GM12874 (cell line): ENCODE measurements at regions not wholly inside any gene's neighbourhood (a gene's known extent, or its start where the extent isn't known, plus 50 kb on each side); places are given as distances from the start of the nearest gene placed in this dataset.

Experiments used
- TF ChIP-seq, protein P1 (sequence below): IDR thresholded peaks from 2 replicates; pipeline ENCODE4 v1.5.1; 2011; ENCODE audit warnings: low read depth, mild to moderate bottlenecking, control low read depth, low read length, moderate library complexity; ENCODE audit not compliant: insufficient read depth

- TF ChIP-seq, protein P1, sequence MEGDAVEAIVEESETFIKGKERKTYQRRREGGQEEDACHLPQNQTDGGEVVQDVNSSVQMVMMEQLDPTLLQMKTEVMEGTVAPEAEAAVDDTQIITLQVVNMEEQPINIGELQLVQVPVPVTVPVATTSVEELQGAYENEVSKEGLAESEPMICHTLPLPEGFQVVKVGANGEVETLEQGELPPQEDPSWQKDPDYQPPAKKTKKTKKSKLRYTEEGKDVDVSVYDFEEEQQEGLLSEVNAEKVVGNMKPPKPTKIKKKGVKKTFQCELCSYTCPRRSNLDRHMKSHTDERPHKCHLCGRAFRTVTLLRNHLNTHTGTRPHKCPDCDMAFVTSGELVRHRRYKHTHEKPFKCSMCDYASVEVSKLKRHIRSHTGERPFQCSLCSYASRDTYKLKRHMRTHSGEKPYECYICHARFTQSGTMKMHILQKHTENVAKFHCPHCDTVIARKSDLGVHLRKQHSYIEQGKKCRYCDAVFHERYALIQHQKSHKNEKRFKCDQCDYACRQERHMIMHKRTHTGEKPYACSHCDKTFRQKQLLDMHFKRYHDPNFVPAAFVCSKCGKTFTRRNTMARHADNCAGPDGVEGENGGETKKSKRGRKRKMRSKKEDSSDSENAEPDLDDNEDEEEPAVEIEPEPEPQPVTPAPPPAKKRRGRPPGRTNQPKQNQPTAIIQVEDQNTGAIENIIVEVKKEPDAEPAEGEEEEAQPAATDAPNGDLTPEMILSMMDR = no peak
Observed at GRCh38 chr10:4653160-4653559, 172.8 kb upstream of the AKR1E2 start.

DNA sequence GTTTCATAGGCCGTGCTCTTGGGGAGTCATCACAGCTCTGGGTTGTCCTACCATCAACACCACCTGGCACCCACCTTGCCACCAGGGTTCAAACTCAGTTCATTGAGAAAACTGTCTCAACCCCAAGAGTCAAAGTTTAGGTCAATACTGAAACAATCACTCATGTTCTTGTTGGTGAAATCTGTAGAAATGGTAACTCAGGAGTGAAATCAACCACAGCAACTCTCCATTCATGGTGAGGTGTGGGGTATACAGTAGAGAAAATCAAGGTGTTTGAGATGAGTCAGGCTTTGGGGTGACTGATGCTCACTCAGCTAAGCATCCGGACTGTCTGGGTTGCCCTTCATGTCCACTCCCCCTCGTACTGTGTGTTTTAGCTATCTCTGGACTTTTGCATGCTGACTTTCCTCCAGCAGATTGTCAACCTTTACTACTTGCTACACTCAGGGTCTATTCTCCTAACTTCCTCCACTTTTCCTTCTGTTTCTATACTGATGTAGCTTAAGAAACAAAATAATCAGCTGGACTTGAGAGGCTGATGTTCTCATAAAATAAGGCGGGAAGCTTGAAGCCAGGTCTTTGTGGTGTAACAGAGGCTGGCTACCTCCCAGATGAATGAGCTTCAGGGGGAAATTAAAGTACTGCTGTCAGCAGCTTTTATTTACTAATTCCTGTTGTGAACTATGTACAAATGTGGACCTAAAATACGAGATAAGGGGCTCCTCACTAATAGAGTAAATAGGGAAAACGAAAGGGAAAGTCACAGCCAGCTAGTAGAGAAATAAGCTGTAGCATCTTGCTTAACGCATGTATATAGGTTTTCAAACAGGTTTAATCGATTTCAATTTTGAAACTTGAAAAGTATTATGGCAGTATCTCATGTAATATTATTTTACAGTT lies 173.6 kb upstream of the AKR1E2 start:
- TF ChIP-seq, protein P1 = no peak

DNA sequence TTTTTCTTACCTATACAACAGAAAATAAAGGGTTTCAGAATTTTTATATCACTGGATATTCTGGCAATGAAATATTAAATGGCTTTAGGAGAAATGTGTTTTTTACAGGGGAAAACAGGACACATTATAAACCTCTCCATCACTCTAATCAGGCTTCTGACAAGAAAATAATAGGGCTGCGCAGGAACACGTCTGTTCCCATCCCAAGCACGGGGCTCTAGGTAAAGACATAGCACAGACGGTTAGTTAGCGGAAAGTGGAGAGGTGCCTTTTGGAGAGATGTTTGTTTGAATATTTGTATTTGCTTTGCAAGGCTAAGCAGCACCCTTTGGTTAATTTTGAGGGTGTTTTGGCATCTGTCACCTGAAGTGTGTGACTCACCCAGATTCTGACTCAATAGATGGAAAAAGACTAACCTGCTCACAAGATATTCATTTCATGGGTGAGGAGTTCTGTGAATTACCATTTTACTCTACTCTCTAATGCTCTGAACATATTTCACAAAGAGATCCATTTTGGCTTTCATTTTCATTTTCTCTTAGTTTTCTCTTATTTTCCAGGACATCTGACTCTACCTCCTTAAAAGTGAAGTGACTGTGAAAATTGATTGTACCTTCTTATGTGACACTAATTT lies 174.5 kb upstream of the AKR1E2 start:
- TF ChIP-seq, protein P1 = no peak

DNA sequence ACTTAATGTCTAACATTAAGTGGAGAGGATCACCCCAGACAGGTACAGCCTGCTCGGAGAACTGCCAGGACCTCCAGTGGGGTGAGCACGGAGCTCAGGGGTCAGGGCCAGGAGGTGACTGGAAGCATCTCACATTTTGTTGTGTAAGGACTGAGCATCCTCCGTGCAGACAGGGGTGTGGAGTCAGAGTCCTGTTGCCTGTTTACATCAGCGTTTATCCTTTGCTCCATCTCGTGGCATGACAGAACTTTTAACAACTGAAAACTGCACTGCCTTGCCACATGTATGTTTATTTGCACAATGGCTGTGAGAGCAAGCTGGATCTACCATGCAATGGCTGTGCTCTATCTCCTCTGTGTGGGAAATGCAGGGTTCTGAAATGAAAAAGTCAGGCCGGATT lies 175.4 kb upstream of the AKR1E2 start:
- TF ChIP-seq, protein P1 = no peak

GRCh38 chr10:4649886-4650508 lies 176.0 kb upstream of the AKR1E2 start:
- TF ChIP-seq, protein P1 = no peak

DNA sequence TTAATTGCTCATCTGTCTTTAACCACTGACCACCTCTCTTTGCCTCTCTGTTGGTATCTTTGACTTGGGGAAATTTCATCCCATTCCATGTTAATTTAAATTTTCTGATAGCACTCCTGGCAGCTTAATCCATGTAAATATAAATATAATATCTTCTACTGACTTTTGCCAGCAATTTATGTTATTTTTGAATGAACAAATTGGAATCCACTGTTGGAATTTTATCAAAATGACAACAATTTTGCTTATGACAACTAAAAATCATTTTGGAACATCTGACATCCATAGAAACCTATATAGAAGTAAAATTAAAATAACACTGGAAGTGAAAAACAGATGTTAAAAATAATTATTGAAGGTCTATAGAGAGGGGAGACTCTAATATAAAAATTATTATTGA lies 176.5 kb upstream of the AKR1E2 start:
- TF ChIP-seq, protein P1 = no peak

DNA sequence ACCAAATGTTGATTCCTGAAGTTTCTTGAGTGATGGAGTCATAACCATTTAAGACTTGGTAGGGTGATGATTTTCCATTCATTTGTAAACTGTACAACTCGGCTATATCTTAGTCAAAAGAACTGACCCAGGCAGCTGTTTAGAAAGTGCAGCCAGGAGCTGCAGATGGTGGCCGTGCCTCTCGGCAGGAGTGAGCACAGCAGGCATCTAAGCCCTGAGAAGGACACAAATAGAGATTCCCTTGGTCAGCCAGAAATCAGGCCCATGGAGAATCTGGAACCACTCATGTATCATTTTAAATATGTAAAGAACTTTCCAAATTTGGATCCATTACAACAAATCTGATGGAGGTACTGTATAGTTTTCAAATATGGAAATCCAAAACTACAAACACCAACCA lies 177.0 kb upstream of the AKR1E2 start:
- TF ChIP-seq, protein P1 = no peak
